ENCODE measurements at regions not wholly inside any gene's neighbourhood (a gene's known extent, or its start where the extent isn't known, plus 50 kb on each side); places are given as distances from the start of the nearest gene placed in this dataset.

GRCh38 chr10:8181496-8182157, 127.1 kb downstream of the GATA3 start:
- peaks cover 2% of the 10 kb centered on the region for H3K4me1 Mint-ChIP-seq (ENCODE audit: low read depth)
- DNase-seq (ENCODE audit: low spot score, unreplicated experiment) = no peak
- no peaks in the 10 kb centered on the region for H3K9me3 Mint-ChIP-seq (ENCODE audit: low read depth)
- H3K27ac Mint-ChIP-seq = no peak overlapping the region
- no peaks in the 10 kb centered on the region for H3K36me3 Mint-ChIP-seq (ENCODE audit: insufficient read depth)
- no peak overlapping the region for H3K4me3 Mint-ChIP-seq (ENCODE audit: low read depth)
- no peak for TF ChIP-seq CTCF (IDR thresholded peaks at IDR 0.05; ENCODE audit: unreplicated experiment)
- H3K27me3 Mint-ChIP-seq = peaks cover 73% of the 10 kb centered on the region

GRCh38 chr10:8182806-8183205, 128.3 kb downstream of the GATA3 start:
- DNase-seq (ENCODE audit: low spot score, unreplicated experiment) = no peak
- no peaks in the 10 kb centered on the region for H3K36me3 Mint-ChIP-seq (ENCODE audit: insufficient read depth)
- H3K4me1 Mint-ChIP-seq (ENCODE audit: low read depth) = peaks cover 2% of the 10 kb centered on the region
- H3K9me3 Mint-ChIP-seq (ENCODE audit: low read depth) = no peaks in the 10 kb centered on the region
- no peak for TF ChIP-seq CTCF (IDR thresholded peaks at IDR 0.05; ENCODE audit: unreplicated experiment)
- no peak overlapping the region for H3K27ac Mint-ChIP-seq
- no peak overlapping the region for H3K4me3 Mint-ChIP-seq (ENCODE audit: low read depth)
- H3K27me3 Mint-ChIP-seq = peaks cover 81% of the 10 kb centered on the region

GRCh38 chr10:8183241-8183704, 128.8 kb downstream of the GATA3 start:
- Mint-ChIP-seq H3K36me3 (ENCODE audit: insufficient read depth) (no peaks in the 10 kb centered on the region), H3K4me3 (ENCODE audit: low read depth) (no peak overlapping the region), H3K27ac (no peak overlapping the region), H3K27me3 (peaks cover 84% of the 10 kb centered on the region), H3K9me3 (ENCODE audit: low read depth) (no peaks in the 10 kb centered on the region), H3K4me1 (ENCODE audit: low read depth) (peaks cover 2% of the 10 kb centered on the region)
- no peak for TF ChIP-seq CTCF (IDR thresholded peaks at IDR 0.05; ENCODE audit: unreplicated experiment)
- DNase-seq (ENCODE audit: low spot score, unreplicated experiment) = no peak

- no peak for DNase-seq (ENCODE audit: low spot score, unreplicated experiment)
- Mint-ChIP-seq H3K9me3 (ENCODE audit: low read depth) (no peaks in the 10 kb centered on the region), H3K27ac (no peak overlapping the region), H3K27me3 (peaks cover 80% of the 10 kb centered on the region), H3K4me1 (ENCODE audit: low read depth) (peaks cover 3% of the 10 kb centered on the region), H3K36me3 (ENCODE audit: insufficient read depth) (no peaks in the 10 kb centered on the region), H3K4me3 (ENCODE audit: low read depth) (no peak overlapping the region)
- no peak for TF ChIP-seq CTCF (IDR thresholded peaks at IDR 0.05; ENCODE audit: unreplicated experiment)
These were observed 132.7 kb downstream of the GATA3 start for GRCh38 chr10:8187171-8187666.

GRCh38 chr10:8189458-8189857, 135.0 kb downstream of the GATA3 start:
- Mint-ChIP-seq H3K27ac (no peak overlapping the region), H3K4me1 (ENCODE audit: low read depth) (peaks cover 5% of the 10 kb centered on the region), H3K27me3 (peaks cover 76% of the 10 kb centered on the region), H3K36me3 (ENCODE audit: insufficient read depth) (no peaks in the 10 kb centered on the region), H3K9me3 (ENCODE audit: low read depth) (no peaks in the 10 kb centered on the region), H3K4me3 (ENCODE audit: low read depth) (no peak overlapping the region)
- no peak for TF ChIP-seq CTCF (IDR thresholded peaks at IDR 0.05; ENCODE audit: unreplicated experiment)
- DNase-seq (ENCODE audit: low spot score, unreplicated experiment) = no peak

All from progenitor cell of endocrine pancreas (in vitro differentiated cells).